IPS DF 6.9 (cell line): ENCODE measurements at regions not wholly inside any gene's neighbourhood (a gene's known extent, or its start where the extent isn't known, plus 50 kb on each side); places are given as distances from the start of the nearest gene placed in this dataset.

Source experiments
- DNase-seq: peaks from one replicate; pipeline ENCODE4 v3.0.0-alpha.2; 2013; ENCODE audit warnings: low read depth, low spot score
- H3K27ac ChIP-seq: one replicate; pipeline ENCODE4 v1.5.1; 2013; ENCODE audit warnings: low read length, control low read depth
- H3K27me3 ChIP-seq: 2 replicates; pipeline ENCODE4 v1.6.1; 2013; ENCODE audit warnings: mild to moderate bottlenecking, low read length; ENCODE audit not compliant: control insufficient read depth, insufficient read depth
- H3K36me3 ChIP-seq: 2 replicates; pipeline ENCODE4 v1.6.1; 2013; ENCODE audit warnings: low read length; ENCODE audit not compliant: control insufficient read depth, insufficient read depth
- H3K4me1 ChIP-seq: 2 replicates; pipeline ENCODE4 v1.6.1; 2013; ENCODE audit warnings: low read length; ENCODE audit not compliant: control insufficient read depth, insufficient read depth
- H3K4me3 ChIP-seq: 2 replicates; pipeline ENCODE4 v1.5.1; 2013; ENCODE audit warnings: mild to moderate bottlenecking, low read length
- H3K9me3 ChIP-seq: 2 replicates; pipeline ENCODE4 v1.6.1; 2013; ENCODE audit warnings: low read length, inconsistent platforms; ENCODE audit not compliant: control insufficient read depth, insufficient read depth
- WGBS: extraction: QIAGEN DNeasy Blood & Tissue Kit; methylation state at CpG from one replicate; pipeline ENCODE4 v1.1.7; 2013; ENCODE audit warnings: mixed read lengths, missing lambda C conversion rate; ENCODE audit not compliant: insufficient read length, insufficient coverage; 5-methylcytosine and 5-hydroxymethylcytosine counted together

DNA sequence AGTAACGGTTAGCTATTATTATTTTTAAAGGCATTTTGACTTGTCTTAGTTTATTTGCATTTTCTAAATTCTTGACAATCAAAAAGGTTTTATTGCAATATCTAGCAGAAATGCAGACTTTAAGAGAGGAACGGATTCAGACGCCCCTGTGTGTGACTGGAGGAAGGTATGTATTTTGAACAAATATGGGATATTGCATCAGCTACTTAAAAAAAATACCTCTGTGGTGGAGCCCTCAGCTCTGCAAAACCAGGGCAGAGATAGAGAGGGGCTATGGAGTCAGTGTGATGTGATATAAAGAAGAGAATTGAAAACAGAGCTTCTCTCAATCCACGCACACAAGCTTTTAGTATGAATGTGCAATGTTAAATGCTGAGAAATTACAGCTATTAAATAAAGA is 142.4 kb downstream of the ICE1 start:
- no CpG with 5 or more reads among the region's 4 CpGs for WGBS
- H3K9me3 ChIP-seq: no peaks in the 10 kb centered on the region
- H3K27ac ChIP-seq: no peak overlapping the region
- no peak overlapping the region for H3K4me3 ChIP-seq
- H3K36me3 ChIP-seq: no peaks in the 10 kb centered on the region
- H3K4me1 ChIP-seq: no peaks in the 10 kb centered on the region
- no peaks in the 10 kb centered on the region for H3K27me3 ChIP-seq
- no peak for DNase-seq

DNA sequence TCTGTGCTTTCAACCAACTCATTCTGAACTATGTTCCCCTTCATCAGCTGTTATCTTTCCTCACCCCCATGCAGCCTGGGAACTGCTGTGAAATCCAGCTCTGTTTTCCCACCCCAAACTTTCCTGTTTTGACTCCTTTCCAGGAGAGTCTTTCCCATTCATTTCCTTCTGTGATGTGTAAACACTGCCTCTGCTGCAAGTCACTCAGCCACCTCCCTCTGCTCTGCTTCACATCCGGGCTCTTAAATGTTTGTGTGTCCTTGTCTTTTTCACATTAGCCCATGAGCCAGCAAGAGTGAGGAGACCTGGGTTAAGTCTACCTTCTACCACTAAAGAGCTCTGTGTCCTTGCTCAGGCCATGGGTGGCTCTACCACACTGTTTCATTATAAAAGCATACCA is 137.5 kb downstream of the ICE1 start:
- no CpG with 5 or more reads among the region's 1 CpG for WGBS
- Histone ChIP-seq H3K9me3 (no peaks in the 10 kb centered on the region), H3K36me3 (no peaks in the 10 kb centered on the region), H3K4me1 (no peaks in the 10 kb centered on the region), H3K27me3 (no peaks in the 10 kb centered on the region), H3K27ac (no peak overlapping the region), H3K4me3 (no peak overlapping the region)
- no peak for DNase-seq

DNA sequence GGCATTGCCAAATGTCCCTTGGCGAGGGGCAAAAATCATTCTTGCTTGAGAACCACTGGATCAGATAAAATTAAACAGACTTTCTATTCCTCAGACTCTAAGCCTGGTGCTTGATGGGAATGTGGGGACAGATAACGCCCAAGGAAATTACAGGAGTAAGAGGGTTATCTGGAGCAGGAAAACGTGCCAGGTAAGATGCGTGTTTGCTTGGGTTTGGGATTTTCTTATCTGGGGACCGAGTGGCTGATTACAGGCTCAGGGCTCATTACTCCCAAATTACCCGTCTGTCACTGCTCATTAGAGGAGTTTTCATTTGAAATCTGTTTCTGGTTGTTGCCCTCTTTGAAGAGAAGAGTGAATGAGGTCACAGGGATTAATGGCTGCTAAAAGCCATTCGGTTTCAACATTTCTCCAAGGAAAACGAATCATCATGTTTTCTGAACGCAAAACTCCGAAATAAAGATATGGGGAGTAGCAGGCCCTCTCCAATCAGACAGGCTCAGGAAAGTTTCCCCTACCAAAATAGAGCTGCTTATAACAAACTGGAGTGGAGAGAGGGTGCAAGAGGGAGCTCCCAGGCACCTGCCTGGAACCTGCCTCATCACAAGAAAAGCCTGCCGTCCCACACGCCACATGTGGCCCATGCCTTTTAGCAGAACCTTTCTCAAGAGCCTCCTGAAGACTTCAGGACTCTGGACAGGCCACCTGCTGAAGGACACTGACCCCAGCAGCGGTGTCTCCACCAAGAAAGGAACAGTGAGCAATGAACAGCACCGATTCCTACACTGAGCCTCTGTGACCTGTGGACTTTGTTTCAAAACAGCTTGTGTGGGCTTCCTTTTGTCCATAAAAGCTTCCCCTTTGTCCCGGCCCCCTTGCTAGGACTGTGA is 136.4 kb downstream of the ICE1 start:
- DNase-seq: no peak
- Histone ChIP-seq H3K4me3 (no peak overlapping the region), H3K27me3 (no peaks in the 10 kb centered on the region), H3K36me3 (no peaks in the 10 kb centered on the region), H3K4me1 (no peaks in the 10 kb centered on the region), H3K27ac (no peak overlapping the region), H3K9me3 (no peaks in the 10 kb centered on the region)
- WGBS: no CpG with 5 or more reads among the region's 15 CpGs

- H3K4me1 ChIP-seq: no peaks in the 10 kb centered on the region
- no peak overlapping the region for H3K4me3 ChIP-seq
- no peaks in the 10 kb centered on the region for H3K36me3 ChIP-seq
- DNase-seq: no peak
- WGBS: no CpG with 5 or more reads among the region's 6 CpGs
- no peak overlapping the region for H3K27ac ChIP-seq
- H3K27me3 ChIP-seq: no peaks in the 10 kb centered on the region
- no peaks in the 10 kb centered on the region for H3K9me3 ChIP-seq
Measured at GRCh38 chr5:5558102-5558501, 135.6 kb downstream of the ICE1 start.

DNA sequence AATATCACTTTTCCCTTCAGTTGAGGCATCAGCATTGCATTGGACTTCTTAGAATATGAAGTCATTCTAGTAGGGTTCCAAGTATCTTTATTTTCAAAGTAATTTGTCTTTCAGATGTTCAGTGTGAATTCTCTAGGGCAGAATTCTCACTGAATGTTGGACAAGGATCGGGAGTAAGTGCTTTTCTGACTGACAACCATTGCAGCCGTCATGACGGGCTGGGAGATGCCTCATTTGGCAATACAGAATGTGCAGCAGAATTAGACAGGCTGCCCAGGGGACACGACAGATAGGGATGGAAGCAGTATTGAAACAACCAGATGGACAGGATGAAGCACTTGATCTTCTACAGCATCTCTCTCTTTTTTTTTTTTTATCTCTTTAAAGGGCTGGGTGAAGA is 129.0 kb downstream of the ICE1 start:
- WGBS: no CpG with 5 or more reads among the region's 4 CpGs
- Histone ChIP-seq H3K27ac (no peak overlapping the region), H3K4me3 (no peak overlapping the region), H3K9me3 (no peaks in the 10 kb centered on the region), H3K4me1 (no peaks in the 10 kb centered on the region), H3K27me3 (no peaks in the 10 kb centered on the region), H3K36me3 (no peaks in the 10 kb centered on the region)
- no peak for DNase-seq

DNA sequence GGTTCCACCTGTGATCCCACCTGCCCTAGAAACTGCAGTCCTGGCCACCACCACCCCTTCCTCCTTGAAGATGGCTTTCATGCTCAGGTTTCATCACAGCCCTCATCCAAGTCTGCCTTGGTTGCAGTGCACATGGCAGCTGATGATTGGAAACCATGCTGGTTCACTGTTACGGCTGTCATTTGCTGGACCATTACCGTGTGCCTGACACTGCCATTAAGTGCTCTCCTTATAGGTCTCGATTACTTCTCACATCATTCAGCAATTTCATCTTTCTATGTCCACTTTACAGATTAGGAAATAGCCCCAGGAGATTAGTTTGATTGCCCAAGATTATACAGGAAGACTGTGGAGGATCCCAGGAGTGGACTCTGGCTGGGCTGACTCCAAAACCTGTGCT is 123.9 kb downstream of the ICE1 start:
- Histone ChIP-seq H3K4me1 (peaks cover 1% of the 10 kb centered on the region; the same call in 1 of the 2 replicates), H3K36me3 (no peaks in the 10 kb centered on the region), H3K9me3 (no peaks in the 10 kb centered on the region), H3K4me3 (no peak overlapping the region), H3K27ac (no peak overlapping the region), H3K27me3 (no peaks in the 10 kb centered on the region)
- no CpG with 5 or more reads among the region's 3 CpGs for WGBS
- no peak for DNase-seq

DNA sequence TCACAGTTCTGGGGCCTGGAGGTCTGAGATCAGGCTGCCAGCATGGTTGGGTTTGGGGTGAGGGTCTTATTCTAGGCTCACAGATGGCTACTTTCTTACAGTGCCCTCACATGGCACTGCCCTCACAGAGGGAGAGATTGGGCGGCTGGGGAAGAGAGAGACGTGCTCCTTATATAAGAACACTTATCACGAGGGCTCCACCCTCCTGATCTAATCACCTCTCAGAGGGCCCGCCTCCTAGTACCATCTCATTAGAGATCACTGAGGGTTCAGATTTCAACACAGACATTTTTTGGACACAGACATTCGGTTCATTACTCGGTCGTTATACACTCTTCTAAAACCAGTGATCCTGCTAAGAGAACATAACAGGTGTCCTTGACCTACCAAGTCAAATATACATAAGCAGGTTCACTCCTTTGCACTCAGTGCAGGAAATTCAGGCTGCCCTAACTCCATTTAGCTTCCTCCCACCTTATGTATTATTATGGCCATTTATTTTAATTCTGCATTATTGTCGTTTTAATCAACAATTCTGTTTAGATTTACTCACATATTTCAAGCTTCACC is 121.7 kb downstream of the ICE1 start:
- WGBS: no CpG with 5 or more reads among the region's 8 CpGs
- Histone ChIP-seq H3K4me3 (no peak overlapping the region), H3K27ac (no peak overlapping the region), H3K9me3 (no peaks in the 10 kb centered on the region), H3K27me3 (no peaks in the 10 kb centered on the region), H3K4me1 (peaks cover 3% of the 10 kb centered on the region; the same call in 1 of the 2 replicates), H3K36me3 (no peaks in the 10 kb centered on the region)
- no peak for DNase-seq

DNA sequence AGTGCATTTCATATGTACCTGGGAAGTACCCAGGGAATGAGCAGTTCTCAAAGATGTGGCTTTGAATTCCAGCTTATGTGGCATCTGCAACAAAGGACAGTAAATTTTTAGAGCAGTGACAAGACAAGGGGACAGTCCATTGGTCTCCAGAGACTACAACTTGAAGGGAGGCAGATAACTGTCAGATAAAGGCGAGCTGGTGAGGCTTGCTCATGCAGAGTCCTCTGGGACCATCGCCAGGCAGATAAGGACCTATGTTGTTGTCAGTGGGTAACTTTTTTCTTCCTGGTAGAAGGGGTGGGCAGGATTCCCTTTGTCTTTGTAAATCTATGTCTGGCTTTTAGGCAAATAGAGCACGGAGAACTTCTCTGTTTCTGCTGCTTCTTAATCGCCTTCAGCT is 120.2 kb downstream of the ICE1 start:
- H3K4me1 ChIP-seq: peaks cover 3% of the 10 kb centered on the region; the same call in 1 of the 2 replicates
- no peaks in the 10 kb centered on the region for H3K9me3 ChIP-seq
- no peaks in the 10 kb centered on the region for H3K27me3 ChIP-seq
- no peaks in the 10 kb centered on the region for H3K36me3 ChIP-seq
- H3K4me3 ChIP-seq: no peak overlapping the region
- no peak overlapping the region for H3K27ac ChIP-seq
- DNase-seq: no peak
- WGBS: no CpG with 5 or more reads among the region's 4 CpGs

GRCh38 chr5:5540065-5540464 is 117.6 kb downstream of the ICE1 start:
- peaks cover 5% of the 10 kb centered on the region; the same call in 1 of the 2 replicates for H3K4me1 ChIP-seq
- no peaks in the 10 kb centered on the region for H3K9me3 ChIP-seq
- WGBS: no CpG with 5 or more reads among the region's 4 CpGs
- no peak overlapping the region for H3K27ac ChIP-seq
- H3K4me3 ChIP-seq: no peak overlapping the region
- no peaks in the 10 kb centered on the region for H3K36me3 ChIP-seq
- no peaks in the 10 kb centered on the region for H3K27me3 ChIP-seq
- no peak for DNase-seq
